T follicular helper cell (primary cell): ENCODE measurements at regions not wholly inside any gene's neighbourhood (a gene's known extent, or its start where the extent isn't known, plus 50 kb on each side); places are given as distances from the start of the nearest gene placed in this dataset.
"Not testable (repeated sequence)": the region's sequence is repeated elsewhere in the genome, so short reads cannot be mapped to it uniquely, and the experiment has no call there.

ENCODE experiments used
- DNase-seq: peaks from one replicate; pipeline ENCODE4 v3.0.0-alpha.2; 2020; ENCODE audit warnings: low read depth

- not testable (repeated sequence) for DNase-seq
Measured at GRCh38 chr2:238723740-238724320, 124.1 kb upstream of the TWIST2 start.

- no peak for DNase-seq
Measured at GRCh38 chr2:238724728-238725127, 123.2 kb upstream of the TWIST2 start.

- DNase-seq, result no peak
Measured at GRCh38 chr2:238725298-238725697, 122.6 kb upstream of the TWIST2 start.

GRCh38 chr2:238726670-238727584 lies 121.0 kb upstream of the TWIST2 start:
- DNase-seq, result no peak

- DNase-seq, result no peak
Measured at GRCh38 chr2:238727585-238728329, 120.1 kb upstream of the TWIST2 start.

- no peak for DNase-seq
Measured at GRCh38 chr2:238728330-238729260, 119.3 kb upstream of the TWIST2 start.

GRCh38 chr2:238729261-238729935 lies 118.5 kb upstream of the TWIST2 start:
- DNase-seq, result no peak

- no peak for DNase-seq
Measured at GRCh38 chr2:238730001-238730669, 117.8 kb upstream of the TWIST2 start.

GRCh38 chr2:238730881-238731280 lies 117.0 kb upstream of the TWIST2 start:
- DNase-seq, result no peak

- DNase-seq, result no peak
Measured at GRCh38 chr2:238731961-238732360, 115.9 kb upstream of the TWIST2 start.

- DNase-seq, result no peak
Measured at GRCh38 chr2:238738917-238739316, 109.0 kb upstream of the TWIST2 start.

- no peak for DNase-seq
Measured at GRCh38 chr2:238739668-238740067, 108.2 kb upstream of the TWIST2 start.

GRCh38 chr2:238741277-238741676 lies 106.6 kb upstream of the TWIST2 start:
- DNase-seq, result no peak

GRCh38 chr2:238742066-238742465 lies 105.8 kb upstream of the TWIST2 start:
- no peak for DNase-seq

GRCh38 chr2:238742664-238743063 lies 105.2 kb upstream of the TWIST2 start:
- no peak for DNase-seq

GRCh38 chr2:238743243-238744065 lies 104.4 kb upstream of the TWIST2 start:
- no peak for DNase-seq

- no peak for DNase-seq
Measured at GRCh38 chr2:238744951-238745350, 102.9 kb upstream of the TWIST2 start.

- no peak for DNase-seq
Measured at GRCh38 chr2:238745997-238746396, 101.9 kb upstream of the TWIST2 start.

- DNase-seq, result no peak
Measured at GRCh38 chr2:238747114-238747513, 100.8 kb upstream of the TWIST2 start.

- DNase-seq, result no peak
Measured at GRCh38 chr2:238747557-238747956, 100.3 kb upstream of the TWIST2 start.
